ENCODE measurements at regions not wholly inside any gene's neighbourhood (a gene's known extent, or its start where the extent isn't known, plus 50 kb on each side); places are given as distances from the start of the nearest gene placed in this dataset.

DNA sequence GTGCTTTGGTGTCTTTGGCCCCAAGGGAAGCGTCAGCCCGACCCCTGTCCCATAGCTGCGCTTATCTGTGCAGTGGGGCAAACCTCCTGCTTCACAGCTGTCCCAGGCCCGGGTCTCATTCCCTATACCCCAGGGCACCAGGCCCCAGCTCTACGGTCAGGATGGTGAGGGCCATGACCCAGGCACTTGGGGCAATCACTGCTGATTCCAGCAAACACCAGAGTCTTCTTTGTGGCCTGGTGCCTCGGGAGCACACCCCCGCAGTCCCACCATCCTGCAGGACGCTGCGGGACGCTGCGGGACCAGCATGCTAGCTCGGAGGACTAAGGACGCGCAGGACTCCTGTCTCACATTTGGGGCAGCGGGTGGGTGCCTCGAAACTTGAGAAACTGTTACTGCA, 116.9 kb upstream of the HDAC4 start:
- Histone ChIP-seq H3K4me3 (no peak overlapping the region), H3K79me2 (replicated peaks; ENCODE audit: insufficient read depth) (no peaks in the 10 kb centered on the region), H3K4me1 (ENCODE audit: insufficient read depth) (no peaks in the 10 kb centered on the region), H2AFZ (no peak overlapping the region), H3F3A (replicated peaks; ENCODE audit: low read depth) (no peaks in the 10 kb centered on the region), H4K20me1 (replicated peaks; ENCODE audit: insufficient read depth) (no peaks in the 10 kb centered on the region), H3K36me3 (ENCODE audit: insufficient read depth) (no peaks in the 10 kb centered on the region), H3K9me2 (ENCODE audit: insufficient read depth) (no peaks in the 10 kb centered on the region), H3K27ac (ENCODE audit: low read depth) (no peak overlapping the region), H3K4me2 (no peak overlapping the region), H3K27me3 (ENCODE audit: insufficient read depth) (no peaks in the 10 kb centered on the region)
- DNase-seq (ENCODE audit: low spot score) (no peak), ATAC-seq (no peak)
- TF ChIP-seq CREB1 (CRISPR knock-in tag; IDR thresholded peaks at IDR 0.05; ENCODE audit: low read depth) (no peak), EZH2 (IDR thresholded peaks at IDR 0.05; ENCODE audit: low read depth, unreplicated experiment) (no peak), EZH2phosphoT487 (IDR thresholded peaks at IDR 0.05; ENCODE audit: unreplicated experiment) (no peak), CTCF (conservative IDR thresholded peaks at IDR 0.05; ENCODE audit: low read depth in 2 of 2) (no peak), ETS1 (IDR thresholded peaks at IDR 0.05) (no peak), REST (IDR thresholded peaks at IDR 0.05; ENCODE audit: unreplicated experiment) (no peak), STAT1 (IDR thresholded peaks at IDR 0.05; ENCODE audit: unreplicated experiment) (no peak), ZNF462 (CRISPR knock-in tag; IDR thresholded peaks at IDR 0.05) (no peak), JUNB (IDR thresholded peaks at IDR 0.05; ENCODE audit: unreplicated experiment) (no peak), ZNF114 (CRISPR knock-in tag; IDR thresholded peaks at IDR 0.05) (no peak), NANOG (IDR thresholded peaks at IDR 0.05; ENCODE audit: borderline replicate concordance) (no peak), POLR2AphosphoS5 (IDR thresholded peaks at IDR 0.05; ENCODE audit: low read depth) (no peak), ZNF331 (CRISPR knock-in tag; IDR thresholded peaks at IDR 0.05; ENCODE audit: low read depth) (no peak)
- no peak overlapping the region for H3K4me3 Mint-ChIP-seq
- peaks cover 2% of the 10 kb centered on the region; the same call in 2 of the 3 replicates for H3K9me3 Mint-ChIP-seq
- H3K4me1 Mint-ChIP-seq, result peaks cover 10% of the 10 kb centered on the region
- peaks cover 13% of the 10 kb centered on the region for H3K27me3 Mint-ChIP-seq (ENCODE audit: insufficient read depth, low read depth, poor library complexity)
- H3K27ac Mint-ChIP-seq, result no peak overlapping the region
- no peaks in the 10 kb centered on the region for H3K36me3 Mint-ChIP-seq (ENCODE audit: low read depth)
